ENCODE measurements at regions not wholly inside any gene's neighbourhood (a gene's known extent, or its start where the extent isn't known, plus 50 kb on each side); places are given as distances from the start of the nearest gene placed in this dataset.
A peak's percentile ranks its signal among the peaks of the same experiment; 100 is the strongest.

DNA sequence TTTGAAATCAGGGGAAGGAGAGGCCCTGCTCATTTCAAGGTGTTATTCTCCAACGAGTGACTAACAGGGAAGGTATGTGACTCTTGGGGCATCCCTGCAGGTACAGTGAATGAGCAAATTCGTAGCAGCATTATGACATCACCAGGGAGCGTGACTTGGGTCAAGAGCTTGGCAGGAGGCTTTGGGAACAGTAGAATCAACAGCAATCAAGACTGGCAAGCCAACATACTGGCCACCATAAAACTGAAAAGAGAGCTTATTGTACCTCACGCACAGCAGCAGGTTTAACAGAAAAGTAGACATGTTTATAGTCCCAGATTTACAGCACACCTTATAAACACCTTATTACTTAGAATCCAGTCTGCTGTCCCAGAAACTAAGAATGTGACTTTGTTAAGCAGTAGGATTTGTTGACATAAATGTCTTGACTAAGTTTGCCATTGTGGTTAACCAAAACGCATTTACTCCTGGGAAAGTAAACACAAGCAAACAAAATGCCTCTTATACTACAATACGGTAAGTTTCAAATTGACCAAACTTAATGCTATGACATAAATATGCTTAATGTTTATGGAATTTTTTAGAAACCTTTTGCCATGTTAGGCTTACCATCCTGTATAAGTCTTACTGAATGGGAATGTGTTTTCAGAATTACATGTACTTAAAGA is 297.8 kb downstream of the NPR3 start:
- intact Hi-C loops (cut with DNase I): no loop called here
- Histone ChIP-seq H3K9me3 (peaks cover 2 to 25% of the 10 kb centered on the region in 2 donors), H3K36me3 (no peaks in the 10 kb centered on the region), H3K27ac (no peak overlapping the region), H3K4me1 (no peaks in the 10 kb centered on the region), H3K27me3 (no peaks in the 10 kb centered on the region), H3K4me3 (no peak overlapping the region)
- DNase-seq (no peak), ATAC-seq (no peak)
- TF ChIP-seq, protein P1, sequence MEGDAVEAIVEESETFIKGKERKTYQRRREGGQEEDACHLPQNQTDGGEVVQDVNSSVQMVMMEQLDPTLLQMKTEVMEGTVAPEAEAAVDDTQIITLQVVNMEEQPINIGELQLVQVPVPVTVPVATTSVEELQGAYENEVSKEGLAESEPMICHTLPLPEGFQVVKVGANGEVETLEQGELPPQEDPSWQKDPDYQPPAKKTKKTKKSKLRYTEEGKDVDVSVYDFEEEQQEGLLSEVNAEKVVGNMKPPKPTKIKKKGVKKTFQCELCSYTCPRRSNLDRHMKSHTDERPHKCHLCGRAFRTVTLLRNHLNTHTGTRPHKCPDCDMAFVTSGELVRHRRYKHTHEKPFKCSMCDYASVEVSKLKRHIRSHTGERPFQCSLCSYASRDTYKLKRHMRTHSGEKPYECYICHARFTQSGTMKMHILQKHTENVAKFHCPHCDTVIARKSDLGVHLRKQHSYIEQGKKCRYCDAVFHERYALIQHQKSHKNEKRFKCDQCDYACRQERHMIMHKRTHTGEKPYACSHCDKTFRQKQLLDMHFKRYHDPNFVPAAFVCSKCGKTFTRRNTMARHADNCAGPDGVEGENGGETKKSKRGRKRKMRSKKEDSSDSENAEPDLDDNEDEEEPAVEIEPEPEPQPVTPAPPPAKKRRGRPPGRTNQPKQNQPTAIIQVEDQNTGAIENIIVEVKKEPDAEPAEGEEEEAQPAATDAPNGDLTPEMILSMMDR (IDR thresholded peaks at IDR 0.05): no peak

DNA sequence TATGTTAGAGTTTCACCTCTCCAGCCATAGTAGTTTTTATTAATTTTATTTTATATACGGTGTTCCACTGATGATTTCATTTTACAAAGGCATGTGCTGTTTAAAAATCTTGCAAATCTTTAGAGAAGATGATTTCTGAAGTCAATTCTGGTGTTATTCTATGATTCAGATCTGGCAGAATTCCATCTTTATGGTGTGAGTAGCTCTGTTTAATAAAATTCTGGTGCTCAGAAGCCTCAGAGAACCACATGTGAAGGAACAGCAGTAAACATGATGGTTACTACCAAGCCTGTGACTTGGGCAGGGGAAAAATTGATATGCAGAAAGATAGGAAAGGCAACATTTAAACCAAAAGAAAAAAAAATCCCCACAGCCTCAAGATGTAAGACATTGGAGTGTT is 299.7 kb downstream of the NPR3 start:
- no peak for DNase-seq
- Histone ChIP-seq H3K4me1 (no peaks in the 10 kb centered on the region), H3K36me3 (no peaks in the 10 kb centered on the region), H3K27ac (no peak overlapping the region), H3K4me3 (no peak overlapping the region), H3K27me3 (no peaks in the 10 kb centered on the region), H3K9me3 (peaks cover 2 to 33% of the 10 kb centered on the region in 2 donors)
- intact Hi-C loops (cut with DNase I): no loop called here
- no peak for ATAC-seq
- TF ChIP-seq, protein P1 (IDR thresholded peaks at IDR 0.05): no peak

DNA sequence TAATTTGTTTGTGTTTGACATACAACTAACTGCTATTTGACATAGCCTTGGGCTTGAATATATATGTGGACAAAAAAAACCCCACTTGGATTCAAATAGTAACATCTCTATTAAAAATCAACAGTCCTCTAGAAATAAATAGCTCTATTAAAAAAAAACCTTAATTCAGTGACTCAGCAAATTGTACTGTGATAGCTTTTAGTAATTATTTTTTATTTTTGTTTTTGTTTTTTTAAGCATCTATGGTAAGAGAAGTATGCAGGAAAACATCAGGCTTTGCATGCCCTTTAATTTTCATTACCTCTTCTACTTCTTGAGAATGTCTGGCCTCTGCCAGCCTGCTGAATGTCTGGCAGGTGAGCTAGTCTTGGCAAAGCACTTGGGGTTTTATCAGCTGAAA is 300.7 kb downstream of the NPR3 start:
- H3K27ac ChIP-seq: no peak overlapping the region
- ATAC-seq: no peak

DNA sequence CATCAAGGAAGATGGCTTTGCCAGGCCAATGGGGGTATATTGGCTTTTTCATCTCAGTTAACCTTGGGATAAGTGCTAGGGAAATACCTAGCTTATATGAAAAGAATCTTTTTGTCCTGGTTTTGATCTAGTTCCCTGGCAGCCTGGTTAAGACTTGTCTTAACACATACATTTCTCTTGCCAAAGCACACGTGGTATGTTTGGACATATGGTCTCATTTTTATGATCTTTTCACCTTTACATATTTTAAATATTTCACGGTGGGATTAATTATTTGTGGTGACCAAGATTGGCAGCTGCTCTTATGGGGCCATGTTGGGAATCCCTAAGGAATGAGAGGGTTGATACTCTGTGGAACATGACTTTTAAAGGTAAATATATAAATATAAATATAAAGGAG is 312.5 kb downstream of the NPR3 start:
- intact Hi-C loops (cut with DNase I): no loop called here
- Histone ChIP-seq H3K36me3 (no peaks in the 10 kb centered on the region), H3K27ac (no peak overlapping the region), H3K9me3 (peaks cover 0 to 5% of the 10 kb centered on the region in 2 donors), H3K4me3 (no peak overlapping the region), H3K4me1 (no peaks in the 10 kb centered on the region), H3K27me3 (no peaks in the 10 kb centered on the region)
- DNase-seq: no peak
- TF ChIP-seq, protein P1 (IDR thresholded peaks at IDR 0.05): no peak
- ATAC-seq: no peak

More for the DNA sequence above, 300.7 kb downstream of the NPR3 start:
- H3K4me3 ChIP-seq: no peak overlapping the region
- no peak for DNase-seq
- no peaks in the 10 kb centered on the region for H3K27me3 ChIP-seq
- no peaks in the 10 kb centered on the region for H3K4me1 ChIP-seq
- H3K9me3 ChIP-seq: peaks cover 2 to 38% of the 10 kb centered on the region in 2 donors
- intact Hi-C loops (cut with DNase I): no loop called here
- H3K36me3 ChIP-seq: no peaks in the 10 kb centered on the region
- TF ChIP-seq, protein P1 (IDR thresholded peaks at IDR 0.05): no peak

DNA sequence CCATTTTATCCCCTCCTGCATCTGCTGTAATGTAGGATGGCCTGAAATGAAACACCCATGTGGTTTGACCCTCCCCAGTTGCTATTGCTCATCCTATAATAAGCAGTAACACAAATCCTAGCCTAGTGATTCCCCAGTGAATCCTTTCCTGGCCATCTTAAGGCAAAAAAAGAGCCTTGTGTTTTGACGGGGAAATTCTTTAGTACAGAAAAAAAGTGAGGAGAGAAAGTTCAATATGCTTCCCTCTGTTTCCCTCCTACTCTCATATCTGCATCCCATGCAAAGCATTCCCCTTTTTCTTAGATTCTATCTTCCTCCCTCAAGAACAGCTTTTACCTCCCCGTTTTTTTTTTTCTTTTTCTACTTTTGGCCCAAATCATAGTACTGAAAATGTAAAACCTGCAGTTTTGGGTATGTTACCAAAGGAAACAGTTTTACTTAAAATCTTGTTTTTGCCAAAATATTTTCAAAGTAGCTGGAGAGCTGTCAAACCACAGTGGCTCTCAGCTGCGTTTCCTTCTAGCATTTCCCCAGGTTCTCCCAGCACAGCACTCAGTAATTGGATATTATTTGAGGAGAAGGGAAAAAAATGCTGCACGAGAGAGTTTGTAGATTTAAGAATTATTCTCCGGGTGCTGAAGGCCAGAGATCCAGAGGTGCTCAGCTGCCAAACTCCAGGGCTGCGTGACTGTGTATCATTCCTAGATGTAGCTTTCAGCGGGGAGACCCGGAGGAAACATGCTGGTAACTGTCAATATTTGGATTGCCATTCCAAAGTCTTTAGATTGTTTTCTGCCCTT is 321.4 kb downstream of the NPR3 start:
- Histone ChIP-seq H3K4me1 (no peaks in the 10 kb centered on the region), H3K36me3 (no peaks in the 10 kb centered on the region), H3K9me3 (peaks cover 0 to 6% of the 10 kb centered on the region in 2 donors), H3K27me3 (no peaks in the 10 kb centered on the region), H3K27ac (no peak overlapping the region), H3K4me3 (no peak overlapping the region)
- DNase-seq (peak in 1 of 4 donors; percentile 9), ATAC-seq (no peak)
- TF ChIP-seq, protein P1 (IDR thresholded peaks at IDR 0.05): no peak
- intact Hi-C loops (cut with DNase I): no loop called here
